GM12878 (cell line): ENCODE measurements at regions not wholly inside any gene's neighbourhood (a gene's known extent, or its start where the extent isn't known, plus 50 kb on each side); places are given as distances from the start of the nearest gene placed in this dataset.

Experiments
- ATAC-seq: fragments of 200-7000 bp; cut with Tn5 transposase; 3 replicates; pipeline ENCODE4 v1.9.1; 2020; ENCODE audit warnings: mild to moderate bottlenecking, moderate library complexity
- BruUV-seq: library from RNA; stranded (reverse); fragments of 400-500 nt; replicated peaks from 2 replicates; lab custom pipeline; 2021; lab: Mats Ljungman, UMichigan
- CTCF ChIA-PET: fragments of 300-600 bp; sonication (Branson Sonifier 250); formaldehyde crosslinking; extraction: SDS; loops from one replicate; lab custom pipeline; 2021; ENCODE audit warnings: inconsistent platforms; lab: Yijun Ruan, JAX
- POLR2A ChIA-PET: fragments of 350-600 bp; formaldehyde crosslinking; extraction: SDS; loops from one replicate; lab custom pipeline; 2021; ENCODE audit warnings: inconsistent platforms; lab: Charles Lee
- RAD21 ChIA-PET: fragments of 300-600 bp; sonication (Branson Sonifier 250); formaldehyde crosslinking; loops from one replicate; lab custom pipeline; 2023; ENCODE audit warnings: antibody characterized with exemption; ENCODE audit not compliant: unreplicated experiment; lab: Charles Lee
- SMC1A ChIA-PET: fragments of 300-600 bp; sonication (Branson Sonifier 250); formaldehyde crosslinking; loops from one replicate; lab custom pipeline; 2023; ENCODE audit not compliant: unreplicated experiment, uncharacterized antibody; lab: Charles Lee
- DNase-seq: peaks from one replicate; pipeline ENCODE4 v3.0.0-alpha.2; 2011; ENCODE audit warnings: low read depth, low spot score
- FAIRE-seq: peaks from 3 replicates; lab custom pipeline; 2011; peaks lifted over from hg19 to GRCh38; lab: Jason Lieb, UNC
- H2AFZ ChIP-seq: 2 replicates; pipeline ENCODE4 v1.6.0; 2011; ENCODE audit warnings: low read depth, low read length, control low read depth; ENCODE audit not compliant: control insufficient read depth
- H3K27ac ChIP-seq: 2 replicates; pipeline ENCODE4 v1.5.1; 2011; ENCODE audit warnings: control low read depth; ENCODE audit not compliant: control insufficient read depth, insufficient read depth
- H3K27me3 ChIP-seq, 2 experiments: replicated peaks in 1 of 2; 2 replicates each; pipeline versions ENCODE4 v1.6.0 to v1.6.1; 2011; ENCODE audit warnings: low read length in 1 of 2; ENCODE audit not compliant: control insufficient read depth in 2 of 2, insufficient read depth in 2 of 2
- H3K36me3 ChIP-seq, 2 experiments: 2 replicates each; pipeline ENCODE4 v1.5.1; 2011; ENCODE audit warnings: low read length in 1 of 2; ENCODE audit not compliant: control insufficient read depth in 2 of 2, insufficient read depth in 2 of 2
- H3K4me1 ChIP-seq: 2 replicates; pipeline ENCODE4 v1.6.1; 2011; ENCODE audit warnings: mild to moderate bottlenecking, low read length, moderate library complexity, mixed read lengths; ENCODE audit not compliant: control insufficient read depth, insufficient read depth
- H3K4me2 ChIP-seq: 2 replicates; pipeline ENCODE4 v1.6.0; 2011; ENCODE audit warnings: control low read depth; ENCODE audit not compliant: control insufficient read depth, insufficient read depth
- H3K4me3 ChIP-seq: fragments of 200-600 bp; sonication (generic); 2 replicates; pipeline ENCODE4 v1.5.1; 2016
- H3K79me2 ChIP-seq: 2 replicates; pipeline ENCODE4 v1.6.0; 2011; ENCODE audit warnings: low read length; ENCODE audit not compliant: control insufficient read depth, insufficient read depth
- H3K9ac ChIP-seq: 2 replicates; pipeline ENCODE4 v1.8.0; 2011; ENCODE audit warnings: low read length, control low read depth, mixed read lengths; ENCODE audit not compliant: control insufficient read depth, insufficient read depth
- H3K9me3 ChIP-seq: replicated peaks from 3 replicates; pipeline ENCODE4 v1.5.1; 2011; ENCODE audit warnings: mild to moderate bottlenecking, low read length; ENCODE audit not compliant: control insufficient read depth, insufficient read depth
- H4K20me1 ChIP-seq: 2 replicates; pipeline ENCODE4 v1.6.0; 2011; ENCODE audit not compliant: control insufficient read depth, insufficient read depth
- ASH2L ChIP-seq: fragments of 300-600, 200-600 bp; sonication (generic); IDR thresholded peaks from 2 replicates; pipeline ENCODE4 v1.6.1; 2017; ENCODE audit warnings: low read depth, mild to moderate bottlenecking, borderline replicate concordance
- BMI1 ChIP-seq: fragments of 450-650 bp; IDR thresholded peaks from 2 replicates; pipeline ENCODE4 v1.6.1; 2016; ENCODE audit warnings: mild to moderate bottlenecking, moderate library complexity, borderline replicate concordance
- CBX5 ChIP-seq: sonication (generic); IDR thresholded peaks from 2 replicates; pipeline ENCODE4 v1.6.1; 2016; ENCODE audit warnings: low read depth, moderate library complexity, mild to moderate bottlenecking, inconsistent platforms
- CHD2 ChIP-seq: IDR thresholded peaks from 2 replicates; pipeline ENCODE4 v1.6.1; 2011; ENCODE audit warnings: low read depth, low read length, improper control_type of control experiment, borderline replicate concordance
- CREM ChIP-seq: IDR thresholded peaks from 2 replicates; pipeline ENCODE4 v1.6.1; 2014; ENCODE audit warnings: antibody characterized with exemption, low read depth
- DPF2 ChIP-seq: fragments of 450-650 bp; IDR thresholded peaks from 2 replicates; pipeline ENCODE4 v1.6.1; 2017; ENCODE audit warnings: mild to moderate bottlenecking
- EP300 ChIP-seq, 2 experiments: fragments of 150-350 bp in 1 of 2; IDR thresholded peaks; 2 replicates each; pipeline ENCODE4 v1.6.1; 2011 to 2012; ENCODE audit warnings: low read depth in 2 of 2, low read length in 2 of 2, borderline replicate concordance in 1 of 2, improper control_type of control experiment in 1 of 2, inconsistent platforms in 1 of 2; ENCODE audit not compliant: control insufficient read depth in 1 of 2
- JUND ChIP-seq: IDR thresholded peaks from 2 replicates; pipeline ENCODE4 v1.6.1; 2012; ENCODE audit warnings: low read depth, mild to moderate bottlenecking, low read length, improper control_type of control experiment, moderate library complexity
- PAX5 ChIP-seq: IDR thresholded peaks from 2 replicates; pipeline ENCODE4 v1.6.1; 2011; ENCODE audit warnings: low read depth, low read length, borderline replicate concordance
- PKNOX1 ChIP-seq: fragments of 450-650 bp; IDR thresholded peaks from 2 replicates; pipeline ENCODE4 v1.6.1; 2016; ENCODE audit warnings: mild to moderate bottlenecking
- STAT1 ChIP-seq: fragments of 450-650 bp; conservative IDR thresholded peaks from 2 replicates; pipeline ENCODE4 v1.6.1; 2014; ENCODE audit warnings: antibody characterized with exemption, mild to moderate bottlenecking
- TAF1 ChIP-seq: IDR thresholded peaks from 2 replicates; pipeline ENCODE4 v1.6.1; 2011; ENCODE audit warnings: mild to moderate bottlenecking, low read depth, low read length, borderline replicate concordance
- WRNIP1 ChIP-seq: IDR thresholded peaks from 2 replicates; pipeline ENCODE4 v1.6.1; 2011; ENCODE audit warnings: low read depth, low read length, improper control_type of control experiment, borderline replicate concordance
- ZZZ3 ChIP-seq: IDR thresholded peaks from 2 replicates; pipeline ENCODE4 v1.6.1; 2011; ENCODE audit warnings: low read depth; ENCODE audit not compliant: control insufficient read depth, insufficient read length
- WGBS: methylation state at CpG from one replicate; pipeline ENCODE4 v1.1.6; 2016; ENCODE audit warnings: low lambda C conversion rate; ENCODE audit not compliant: insufficient replicate concordance, insufficient coverage; ENCODE audit errors: missing lambda C conversion rate; 5-methylcytosine and 5-hydroxymethylcytosine counted together
- in situ Hi-C: fragments of 300-500 bp; cut with MboI; formaldehyde crosslinking; loops from 9 replicates; pipeline ENCODE4 v1.14.3; 2018; ENCODE audit warnings: mixed read lengths
- intact Hi-C: fragments of 100-400 bp; cut with micrococcal nuclease; formaldehyde crosslinking; loops from one replicate; pipeline ENCODE4 v1.14.2; 2022; ENCODE audit not compliant: unreplicated experiment
- TF ChIP-seq, protein P1 (sequence below): IDR thresholded peaks from 2 replicates; pipeline ENCODE4 v1.6.1; 2012; ENCODE audit warnings: low read depth, low read length, improper control_type of control experiment
- TF ChIP-seq, protein P2 (sequence below), 3 experiments: IDR thresholded peaks in 2 of 3; conservative IDR thresholded peaks in 1 of 3; 2 replicates each; pipeline ENCODE4 v1.5.1; 2011; ENCODE audit warnings: low read depth in 3 of 3, low read length in 3 of 3, mild to moderate bottlenecking in 3 of 3, control low read depth in 2 of 3, moderate library complexity in 2 of 3, inconsistent platforms in 1 of 3, mixed read lengths in 1 of 3; ENCODE audit not compliant: control insufficient read depth in 2 of 3, insufficient read depth in 1 of 3; ENCODE audit errors: extremely low read depth in 1 of 3

DNA sequence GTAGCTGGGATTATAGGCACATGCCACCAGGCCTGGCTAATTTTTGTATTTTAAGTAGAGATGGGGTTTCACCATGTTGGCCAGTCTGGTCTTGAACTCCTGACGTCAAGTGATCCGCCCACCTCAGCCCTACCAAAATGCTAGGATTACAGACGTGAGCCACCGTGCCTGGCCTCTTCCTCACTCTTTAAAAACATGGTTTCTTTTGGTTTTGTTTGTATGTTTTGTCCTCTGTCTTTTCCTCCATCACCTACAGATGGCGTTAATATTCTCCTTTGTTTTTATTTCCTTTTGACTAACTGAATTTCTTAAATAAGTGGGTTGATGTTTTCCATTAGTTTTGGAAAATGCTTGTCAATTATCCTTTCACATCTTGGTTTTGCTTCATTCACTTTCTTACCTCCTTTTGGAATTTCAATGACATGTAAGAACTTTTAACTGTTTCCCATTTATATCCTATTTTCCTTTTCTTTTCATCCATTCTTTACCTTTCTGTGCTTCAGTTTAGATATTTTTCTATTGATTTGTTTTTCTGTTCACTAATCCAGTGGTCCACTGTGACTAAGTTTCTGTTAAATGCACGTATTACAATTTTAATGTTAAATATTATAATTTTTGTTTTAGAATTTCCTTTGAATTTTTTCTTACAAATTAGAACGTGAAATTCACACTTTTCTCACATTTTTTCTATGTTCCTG, 104.1 kb downstream of the ZNF467 start (continued):
- TF ChIP-seq ZZZ3 (no peak), EP300 (IDR thresholded peaks at IDR 0.05; ENCODE audit: borderline replicate concordance in 1 of 2, control insufficient read depth in 1 of 2, low read depth in 2 of 2, low read length in 2 of 2) (no peak)

DNA sequence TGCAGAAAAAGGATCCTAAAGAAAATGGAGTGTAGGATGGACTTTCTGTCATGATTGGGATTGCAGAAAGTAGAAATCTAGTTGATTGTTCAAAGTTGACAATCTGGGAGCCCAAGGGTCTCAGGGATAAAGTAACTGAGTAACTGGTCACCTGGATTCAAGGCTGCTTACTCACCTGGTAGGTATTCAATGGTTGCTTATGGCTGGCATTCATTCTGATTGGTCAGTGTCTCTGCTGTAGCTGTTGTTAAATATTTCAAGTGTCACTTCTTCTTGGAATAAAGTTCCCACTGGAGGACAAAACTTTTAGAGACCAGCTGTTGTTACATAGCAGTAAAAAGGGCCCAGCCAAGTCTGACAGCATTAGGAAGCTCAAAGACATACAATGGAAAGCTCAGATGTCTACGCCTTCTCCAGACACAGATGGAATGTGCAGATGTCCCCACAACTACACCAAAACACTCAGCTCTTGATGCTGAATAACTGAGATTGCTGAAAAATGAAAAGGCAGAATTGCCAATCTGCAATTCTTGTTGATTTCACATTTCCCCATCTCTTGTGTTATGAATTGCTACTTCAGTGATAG, 106.9 kb downstream of the ZNF467 start:
- RAD21 ChIA-PET, result interaction anchor here (3.5 kb wide), 1 partner anchor 76 kb away, joined by 14 read pairs; no protein-coding TSS in a partner anchor
- Histone ChIP-seq H2AFZ (no peak overlapping the region), H3K27ac (no peak overlapping the region), H3K9ac (no peak overlapping the region), H3K27me3 (peaks cover 0 to 3% of the 10 kb centered on the region in 2 experiments; a peak in 2 of 4 replicates), H3K4me1 (no peaks in the 10 kb centered on the region), H4K20me1 (no peaks in the 10 kb centered on the region), H3K36me3 (no peaks in the 10 kb centered on the region), H3K9me3 (no peaks in the 10 kb centered on the region), H3K79me2 (no peaks in the 10 kb centered on the region), H3K4me2 (no peak overlapping the region), H3K4me3 (no peak overlapping the region)
- WGBS, result 45% methylated on average over 1 of the region's 1 CpG
- SMC1A ChIA-PET, result interaction anchor here (0.9 to 1.5 kb wide), 2 partner anchors 76 to 78 kb away, joined by 3 to 5 read pairs; no protein-coding TSS in a partner anchor
- intact Hi-C loops, result no loop called here
- in situ Hi-C loops, result loop anchor here (10.0 kb wide), 1 partner anchor 78 kb away; no protein-coding TSS in a partner anchor
- BruUV-seq, result no TSS peak
- CTCF ChIA-PET, result interaction anchor here (0.6 to 1.3 kb wide), 4 partner anchors 11 to 76 kb away, joined by 3 to 12 read pairs (median 4); no protein-coding TSS in a partner anchor
- DNase-seq (no peak), FAIRE-seq (no peak), ATAC-seq (no peak)
- POLR2A ChIA-PET, result no interaction called here
- TF ChIP-seq, protein P1, sequence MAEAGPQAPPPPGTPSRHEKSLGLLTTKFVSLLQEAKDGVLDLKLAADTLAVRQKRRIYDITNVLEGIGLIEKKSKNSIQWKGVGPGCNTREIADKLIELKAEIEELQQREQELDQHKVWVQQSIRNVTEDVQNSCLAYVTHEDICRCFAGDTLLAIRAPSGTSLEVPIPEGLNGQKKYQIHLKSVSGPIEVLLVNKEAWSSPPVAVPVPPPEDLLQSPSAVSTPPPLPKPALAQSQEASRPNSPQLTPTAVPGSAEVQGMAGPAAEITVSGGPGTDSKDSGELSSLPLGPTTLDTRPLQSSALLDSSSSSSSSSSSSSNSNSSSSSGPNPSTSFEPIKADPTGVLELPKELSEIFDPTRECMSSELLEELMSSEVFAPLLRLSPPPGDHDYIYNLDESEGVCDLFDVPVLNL, result no peak
- no peak for TF ChIP-seq BMI1
- no peak for TF ChIP-seq PAX5
- TF ChIP-seq PKNOX1, result no peak
- no peak for TF ChIP-seq TAF1
- TF ChIP-seq, protein P2, sequence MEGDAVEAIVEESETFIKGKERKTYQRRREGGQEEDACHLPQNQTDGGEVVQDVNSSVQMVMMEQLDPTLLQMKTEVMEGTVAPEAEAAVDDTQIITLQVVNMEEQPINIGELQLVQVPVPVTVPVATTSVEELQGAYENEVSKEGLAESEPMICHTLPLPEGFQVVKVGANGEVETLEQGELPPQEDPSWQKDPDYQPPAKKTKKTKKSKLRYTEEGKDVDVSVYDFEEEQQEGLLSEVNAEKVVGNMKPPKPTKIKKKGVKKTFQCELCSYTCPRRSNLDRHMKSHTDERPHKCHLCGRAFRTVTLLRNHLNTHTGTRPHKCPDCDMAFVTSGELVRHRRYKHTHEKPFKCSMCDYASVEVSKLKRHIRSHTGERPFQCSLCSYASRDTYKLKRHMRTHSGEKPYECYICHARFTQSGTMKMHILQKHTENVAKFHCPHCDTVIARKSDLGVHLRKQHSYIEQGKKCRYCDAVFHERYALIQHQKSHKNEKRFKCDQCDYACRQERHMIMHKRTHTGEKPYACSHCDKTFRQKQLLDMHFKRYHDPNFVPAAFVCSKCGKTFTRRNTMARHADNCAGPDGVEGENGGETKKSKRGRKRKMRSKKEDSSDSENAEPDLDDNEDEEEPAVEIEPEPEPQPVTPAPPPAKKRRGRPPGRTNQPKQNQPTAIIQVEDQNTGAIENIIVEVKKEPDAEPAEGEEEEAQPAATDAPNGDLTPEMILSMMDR (IDR thresholded peaks at IDR 0.05 in 2 of 3, conservative IDR thresholded peaks at IDR 0.05 in 1 of 3; ENCODE audit: control insufficient read depth in 2 of 3, extremely low read depth in 1 of 3, insufficient read depth in 1 of 3, low read depth in 3 of 3, low read length in 3 of 3), result no peak
- no peak for TF ChIP-seq WRNIP1
- no peak for TF ChIP-seq DPF2
- TF ChIP-seq JUND, result no peak
- no peak for TF ChIP-seq STAT1
- TF ChIP-seq CBX5, result no peak
- TF ChIP-seq CREM, result no peak
- no peak for TF ChIP-seq ASH2L
- TF ChIP-seq CHD2, result no peak
